T-helper 22 cell (primary cell): ENCODE measurements at regions not wholly inside any gene's neighbourhood (a gene's known extent, or its start where the extent isn't known, plus 50 kb on each side); places are given as distances from the start of the nearest gene placed in this dataset.
"Not testable (repeated sequence)": the region's sequence is repeated elsewhere in the genome, so short reads cannot be mapped to it uniquely, and the experiment has no call there.

Source experiments
- DNase-seq: peaks from one replicate; pipeline ENCODE4 v3.0.0-alpha.2; 2020; ENCODE audit warnings: low read depth

- no peak for DNase-seq
Measured at GRCh38 chr22:22057617-22058378, 75.2 kb upstream of the TOP3B start.

- DNase-seq = not testable (repeated sequence)
Measured at GRCh38 chr22:22056809-22057594, 74.4 kb upstream of the TOP3B start.

- not testable (repeated sequence) for DNase-seq
Measured at GRCh38 chr22:22052548-22053139, 70.1 kb upstream of the TOP3B start.

- DNase-seq = not testable (repeated sequence)
Measured at GRCh38 chr22:22051032-22051431, 68.4 kb upstream of the TOP3B start.

- DNase-seq = no peak
Measured at GRCh38 chr22:22050141-22050775, 67.7 kb upstream of the TOP3B start.

- no peak for DNase-seq
Measured at GRCh38 chr22:22049684-22050083, 67.1 kb upstream of the TOP3B start.

- DNase-seq = no peak
Measured at GRCh38 chr22:22048981-22049531, 66.5 kb upstream of the TOP3B start.

GRCh38 chr22:22048318-22048942, 65.8 kb upstream of the TOP3B start:
- DNase-seq = no peak

- no peak for DNase-seq
Measured at GRCh38 chr22:22047776-22048175, 65.2 kb upstream of the TOP3B start.

GRCh38 chr22:22047266-22047665, 64.7 kb upstream of the TOP3B start:
- DNase-seq = no peak

- no peak for DNase-seq
Measured at GRCh38 chr22:22046370-22046769, 63.8 kb upstream of the TOP3B start.

GRCh38 chr22:22045571-22046335, 63.2 kb upstream of the TOP3B start:
- no peak for DNase-seq

GRCh38 chr22:22044153-22044552, 61.6 kb upstream of the TOP3B start:
- no peak for DNase-seq

GRCh38 chr22:22043296-22044078, 60.9 kb upstream of the TOP3B start:
- no peak for DNase-seq

GRCh38 chr22:22042599-22043295, 60.2 kb upstream of the TOP3B start:
- DNase-seq = no peak

- no peak for DNase-seq
Measured at GRCh38 chr22:22042009-22042408, 59.4 kb upstream of the TOP3B start.

GRCh38 chr22:22040908-22041307, 58.3 kb upstream of the TOP3B start:
- no peak for DNase-seq

- DNase-seq = no peak
Measured at GRCh38 chr22:22040472-22040871, 57.9 kb upstream of the TOP3B start.

- DNase-seq = no peak
Measured at GRCh38 chr22:22039286-22040074, 56.9 kb upstream of the TOP3B start.
